Neural progenitor cell (in vitro differentiated cells): ENCODE measurements at regions not wholly inside any gene's neighbourhood (a gene's known extent, or its start where the extent isn't known, plus 50 kb on each side); places are given as distances from the start of the nearest gene placed in this dataset.

ENCODE experiments used
- CTCF ChIP-seq: fragments of 200-600 bp; sonication (generic); IDR thresholded peaks from 2 replicates; pipeline ENCODE4 v1.5.1; 2017; ENCODE audit warnings: antibody characterized with exemption, mild to moderate bottlenecking
- EZH2 ChIP-seq: fragments of 200-600 bp; sonication (generic); IDR thresholded peaks from 2 replicates; pipeline ENCODE4 v1.6.1; 2017; ENCODE audit warnings: antibody characterized with exemption, mild to moderate bottlenecking, moderate library complexity
- EZH2phosphoT487 ChIP-seq: fragments of 200-600 bp; sonication (generic); IDR thresholded peaks from 2 replicates; pipeline ENCODE4 v1.6.1; 2017; ENCODE audit warnings: antibody characterized with exemption

GRCh38 chr10:131635564-131636015, 265.2 kb upstream of the PPP2R2D start:
- TF ChIP-seq CTCF = no peak
- no peak for TF ChIP-seq EZH2
- TF ChIP-seq EZH2phosphoT487 = no peak
